Trophoblast cell (in vitro differentiated cells and primary cell): ENCODE measurements at regions not wholly inside any gene's neighbourhood (a gene's known extent, or its start where the extent isn't known, plus 50 kb on each side); places are given as distances from the start of the nearest gene placed in this dataset.
"Not testable (repeated sequence)": the region's sequence is repeated elsewhere in the genome, so short reads cannot be mapped to it uniquely, and the experiment has no call there.

ENCODE experiments used
- DNase-seq, 2 donors: peaks; one replicate each; pipeline ENCODE4 v3.0.0-alpha.2; 2016
- H2AFZ ChIP-seq: 2 replicates; pipeline ENCODE4 v1.6.1; 2013; ENCODE audit warnings: low read length, moderate library complexity, mild to moderate bottlenecking; ENCODE audit not compliant: insufficient read depth, poor library complexity
- H2AK5ac ChIP-seq: 2 replicates; pipeline ENCODE4 v1.6.1; 2013; ENCODE audit warnings: mild to moderate bottlenecking, low read length
- H2BK120ac ChIP-seq: 2 replicates; pipeline ENCODE4 v1.6.1; 2013; ENCODE audit warnings: low read length, mild to moderate bottlenecking, moderate library complexity; ENCODE audit not compliant: insufficient read depth, poor library complexity
- H2BK12ac ChIP-seq: 2 replicates; pipeline ENCODE4 v1.6.1; 2013; ENCODE audit warnings: mild to moderate bottlenecking, low read length, moderate library complexity
- H2BK5ac ChIP-seq: 2 replicates; pipeline ENCODE4 v1.6.1; 2013; ENCODE audit warnings: low read length, low read depth, moderate library complexity, mild to moderate bottlenecking; ENCODE audit not compliant: poor library complexity
- H3K14ac ChIP-seq: 2 replicates; pipeline ENCODE4 v1.6.1; 2013; ENCODE audit warnings: mild to moderate bottlenecking, low read length
- H3K18ac ChIP-seq: 2 replicates; pipeline ENCODE4 v1.6.1; 2013; ENCODE audit warnings: mild to moderate bottlenecking, low read length
- H3K23ac ChIP-seq: 2 replicates; pipeline ENCODE4 v1.6.1; 2013; ENCODE audit warnings: low read length
- H3K27ac ChIP-seq: 2 replicates; pipeline ENCODE4 v1.5.1; 2013; ENCODE audit warnings: low read depth, mild to moderate bottlenecking, inconsistent platforms, low read length, moderate library complexity
- H3K27me3 ChIP-seq: 2 replicates; pipeline ENCODE4 v1.6.1; 2013; ENCODE audit warnings: inconsistent platforms, mild to moderate bottlenecking, low read length, moderate library complexity; ENCODE audit not compliant: insufficient read depth
- H3K36me3 ChIP-seq, 2 experiments: 1 replicate in 1 of 2; 2 replicates in 1 of 2; pipeline ENCODE4 v1.6.1; 2013; ENCODE audit warnings: low read length in 2 of 2, mild to moderate bottlenecking in 2 of 2, moderate library complexity in 1 of 2; ENCODE audit not compliant: insufficient read depth in 2 of 2, control insufficient read depth in 1 of 2
- H3K4ac ChIP-seq: 2 replicates; pipeline ENCODE4 v1.6.1; 2013; ENCODE audit warnings: low read depth, mild to moderate bottlenecking, low read length, moderate library complexity
- H3K4me1 ChIP-seq, 2 experiments: 1 replicate in 1 of 2; 2 replicates in 1 of 2; pipeline ENCODE4 v1.6.1; 2013; ENCODE audit warnings: low read length in 2 of 2, mild to moderate bottlenecking in 2 of 2, moderate library complexity in 1 of 2; ENCODE audit not compliant: insufficient read depth in 2 of 2, control insufficient read depth in 1 of 2
- H3K4me2 ChIP-seq: 2 replicates; pipeline ENCODE4 v1.6.1; 2013; ENCODE audit warnings: inconsistent platforms, mild to moderate bottlenecking, low read length, moderate library complexity
- H3K4me3 ChIP-seq: 2 replicates; pipeline ENCODE4 v1.5.1; 2013; ENCODE audit warnings: mild to moderate bottlenecking, low read depth, low read length, inconsistent platforms
- H3K79me1 ChIP-seq: one replicate; pipeline ENCODE4 v1.6.1; 2013; ENCODE audit warnings: low read length
- H3K79me2 ChIP-seq: 2 replicates; pipeline ENCODE4 v1.6.1; 2013; ENCODE audit warnings: low read length, mild to moderate bottlenecking; ENCODE audit not compliant: control insufficient read depth, insufficient read depth, poor library complexity
- H3K9ac ChIP-seq: 2 replicates; pipeline ENCODE4 v1.6.1; 2013; ENCODE audit warnings: mild to moderate bottlenecking, low read length
- H3K9me3 ChIP-seq: 2 replicates; pipeline ENCODE4 v1.6.1; 2013; ENCODE audit warnings: low read depth, mild to moderate bottlenecking, control low read depth, inconsistent platforms, low read length; ENCODE audit not compliant: insufficient read depth
- H4K12ac ChIP-seq: 2 replicates; pipeline ENCODE4 v1.6.1; 2013; ENCODE audit warnings: low read depth, mild to moderate bottlenecking, low read length, moderate library complexity
- H4K8ac ChIP-seq: 2 replicates; pipeline ENCODE4 v1.6.1; 2013; ENCODE audit warnings: low read depth, mild to moderate bottlenecking, low read length, moderate library complexity
- H4K91ac ChIP-seq: one replicate; pipeline ENCODE4 v1.6.1; 2013; ENCODE audit warnings: low read depth, mild to moderate bottlenecking, low read length, moderate library complexity
- WGBS: extraction: QIAGEN DNeasy Blood & Tissue Kit; methylation state at CpG from one replicate; pipeline ENCODE4 v1.1.7; 2013; ENCODE audit warnings: missing lambda C conversion rate; ENCODE audit not compliant: insufficient read length, insufficient coverage; ENCODE audit errors: extremely low coverage; 5-methylcytosine and 5-hydroxymethylcytosine counted together

DNA sequence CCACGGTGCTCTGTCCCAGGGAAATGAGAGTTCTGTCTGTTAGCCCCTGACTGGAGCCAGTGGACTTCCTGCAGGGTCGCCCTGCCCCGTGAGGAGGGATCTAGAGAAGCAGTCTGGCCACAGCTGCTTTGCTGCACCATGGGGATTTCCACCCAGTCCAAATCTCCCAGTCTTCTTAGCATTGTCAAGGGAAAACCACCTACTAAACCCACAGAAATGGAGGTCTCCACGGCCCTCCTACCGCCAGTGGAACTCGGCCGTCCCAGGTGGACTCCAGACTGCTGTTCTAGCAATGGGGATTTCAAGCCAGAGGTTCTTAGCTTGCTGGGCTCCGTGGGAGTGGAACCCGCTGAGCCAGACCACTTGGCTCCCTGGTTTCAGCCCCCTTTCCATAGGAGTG, 133.3 kb upstream of the PCDH7 start:
- Histone ChIP-seq H2AFZ (no peak overlapping the region), H3K4ac (no peak overlapping the region), H3K9me3 (no peaks in the 10 kb centered on the region), H3K4me1 (no peaks in the 10 kb centered on the region), H2BK120ac (no peak overlapping the region), H3K18ac (no peak overlapping the region), H3K27me3 (no peaks in the 10 kb centered on the region), H4K8ac (no peak overlapping the region), H4K12ac (no peak overlapping the region), H3K36me3 (no peaks in the 10 kb centered on the region), H3K23ac (no peak overlapping the region), H2BK12ac (no peak overlapping the region), H4K91ac (no peak overlapping the region), H3K27ac (no peak overlapping the region), H2BK5ac (no peak overlapping the region), H3K4me2 (no peak overlapping the region), H3K14ac (no peak overlapping the region), H3K79me1 (no peaks in the 10 kb centered on the region), H3K9ac (no peak overlapping the region), H3K4me3 (no peak overlapping the region), H2AK5ac (no peak overlapping the region), H3K79me2 (no peaks in the 10 kb centered on the region)
- no CpG with 5 or more reads among the region's 9 CpGs for WGBS
- no peak for DNase-seq

DNA sequence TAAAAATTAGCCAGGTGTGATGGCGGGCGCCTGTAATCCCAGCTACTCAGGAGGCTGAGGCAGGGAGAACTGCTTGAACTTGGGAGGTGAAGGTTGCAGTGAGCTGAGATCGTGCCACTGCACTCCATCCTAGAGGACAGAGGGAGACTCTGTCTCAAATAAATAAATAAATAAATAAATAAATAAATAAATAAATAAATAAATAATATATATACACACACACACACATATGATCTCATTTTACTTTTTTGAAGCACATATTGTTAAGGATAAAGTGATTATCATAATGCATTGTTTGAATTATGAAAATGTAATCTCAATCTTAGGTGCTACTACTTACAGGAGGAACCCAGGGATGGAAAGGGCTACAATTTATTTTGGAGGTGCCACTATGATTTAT, 130.5 kb upstream of the PCDH7 start:
- H3K79me2 ChIP-seq, H2BK5ac ChIP-seq, H2AFZ ChIP-seq, H3K18ac ChIP-seq, H4K91ac ChIP-seq, H4K8ac ChIP-seq, H3K14ac ChIP-seq, H3K4me1 ChIP-seq, DNase-seq, H3K36me3 ChIP-seq, H3K4me3 ChIP-seq, H3K23ac ChIP-seq, H3K4ac ChIP-seq, H2BK12ac ChIP-seq, H3K9ac ChIP-seq, H3K27ac ChIP-seq, H3K79me1 ChIP-seq, H4K12ac ChIP-seq, H2AK5ac ChIP-seq, H2BK120ac ChIP-seq, H3K27me3 ChIP-seq, H3K4me2 ChIP-seq, H3K9me3 ChIP-seq: not testable (repeated sequence)
- no CpG with 5 or more reads among the region's 3 CpGs for WGBS

- Histone ChIP-seq H3K9ac (no peak overlapping the region), H3K27ac (no peak overlapping the region), H3K9me3 (no peaks in the 10 kb centered on the region), H2BK120ac (no peak overlapping the region), H3K14ac (no peak overlapping the region), H2AFZ (no peak overlapping the region), H3K79me2 (no peaks in the 10 kb centered on the region), H3K4me1 (no peaks in the 10 kb centered on the region), H3K4me3 (no peak overlapping the region), H4K91ac (no peak overlapping the region), H2AK5ac (no peak overlapping the region), H3K79me1 (no peaks in the 10 kb centered on the region), H3K27me3 (no peaks in the 10 kb centered on the region), H3K36me3 (no peaks in the 10 kb centered on the region), H4K12ac (no peak overlapping the region), H2BK12ac (no peak overlapping the region), H2BK5ac (no peak overlapping the region), H3K4me2 (no peak overlapping the region), H3K23ac (no peak overlapping the region), H3K4ac (no peak overlapping the region), H3K18ac (no peak overlapping the region), H4K8ac (no peak overlapping the region)
- DNase-seq: no peak
- no CpG with 5 or more reads among the region's 5 CpGs for WGBS
Observed at GRCh38 chr4:30600246-30601017, 119.7 kb upstream of the PCDH7 start.

GRCh38 chr4:30601070-30601865, 118.9 kb upstream of the PCDH7 start:
- Histone ChIP-seq H3K27me3 (no peaks in the 10 kb centered on the region), H3K18ac (no peak overlapping the region), H4K91ac (no peak overlapping the region), H3K4ac (no peak overlapping the region), H2AK5ac (no peak overlapping the region), H4K8ac (no peak overlapping the region), H3K23ac (no peak overlapping the region), H3K14ac (no peak overlapping the region), H3K4me1 (no peaks in the 10 kb centered on the region), H2AFZ (no peak overlapping the region), H2BK12ac (no peak overlapping the region), H3K9me3 (no peaks in the 10 kb centered on the region), H3K9ac (no peak overlapping the region), H3K79me1 (no peaks in the 10 kb centered on the region), H3K27ac (no peak overlapping the region), H4K12ac (no peak overlapping the region), H3K4me2 (no peak overlapping the region), H3K79me2 (no peaks in the 10 kb centered on the region), H2BK120ac (no peak overlapping the region), H3K36me3 (no peaks in the 10 kb centered on the region), H3K4me3 (no peak overlapping the region), H2BK5ac (no peak overlapping the region)
- no CpG with 5 or more reads among the region's 3 CpGs for WGBS
- no peak for DNase-seq
